Lower leg skin (tissue), 3 donors: ENCODE measurements at regions not wholly inside any gene's neighbourhood (a gene's known extent, or its start where the extent isn't known, plus 50 kb on each side); places are given as distances from the start of the nearest gene placed in this dataset.

Source experiments
- CTCF ChIP-seq, 3 donors: fragments of 450-650 bp; IDR thresholded peaks; one replicate each; pipeline ENCODE4 v1.5.1; 2016; ENCODE audit warnings: antibody characterized with exemption in 3 of 3, mild to moderate bottlenecking in 3 of 3, moderate library complexity in 2 of 3
- POLR2A ChIP-seq, 2 donors: fragments of 450-650 bp; IDR thresholded peaks; one replicate each; pipeline ENCODE4 v1.6.1; 2016 to 2017; ENCODE audit warnings: antibody characterized with exemption in 2 of 2, mild to moderate bottlenecking in 1 of 2, moderate library complexity in 1 of 2

DNA sequence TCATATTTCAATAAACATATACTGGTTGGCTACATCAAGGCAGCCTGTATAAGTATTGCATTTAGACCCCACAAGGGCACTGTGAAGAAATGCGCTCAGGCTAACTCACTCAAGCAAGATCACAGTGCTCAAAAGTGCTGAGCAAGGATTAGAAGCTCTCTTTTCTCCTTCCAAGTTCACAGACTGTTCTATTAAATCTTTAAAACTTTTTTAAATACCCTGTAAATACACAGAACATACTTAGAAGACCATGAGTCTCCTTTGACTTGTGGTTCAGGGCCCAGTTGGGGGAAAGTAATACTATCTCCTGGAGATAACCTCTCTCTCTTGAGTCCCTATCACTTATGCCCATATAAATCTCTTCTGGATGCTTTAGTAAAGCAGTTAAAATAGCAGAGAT is 152.9 kb downstream of the SP3 start:
- TF ChIP-seq CTCF (IDR thresholded peaks at IDR 0.05) (no peak), POLR2A (IDR thresholded peaks at IDR 0.05) (no peak)
